C4-2B (cell line): ENCODE measurements at regions not wholly inside any gene's neighbourhood (a gene's known extent, or its start where the extent isn't known, plus 50 kb on each side); places are given as distances from the start of the nearest gene placed in this dataset.

Source experiments
- ZFX ChIP-seq: fragments of 450-650 bp; IDR thresholded peaks from 2 replicates; pipeline ENCODE4 v1.6.1; 2017
- TF ChIP-seq, protein P1 (sequence below): fragments of 450-650 bp; conservative IDR thresholded peaks from 2 replicates; pipeline ENCODE4 v1.5.1; 2017; ENCODE audit warnings: mild to moderate bottlenecking

DNA sequence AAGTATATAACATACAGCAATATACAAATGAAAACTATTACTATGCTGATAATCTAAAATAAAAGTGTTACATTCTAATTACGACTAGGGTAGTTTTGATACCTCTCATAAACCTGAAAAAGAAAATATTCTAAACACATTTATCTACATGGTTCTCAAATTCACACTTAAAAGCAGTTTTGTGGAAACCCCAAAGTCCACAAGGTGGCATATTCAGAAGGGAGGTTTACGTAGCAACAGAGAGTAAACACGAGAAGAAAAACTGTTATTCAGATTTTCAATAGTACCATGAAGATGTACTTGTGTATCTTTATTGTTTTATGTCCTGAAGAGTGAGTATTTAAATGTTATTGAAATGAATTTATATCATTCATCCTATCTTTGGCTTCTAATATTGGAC is 275.9 kb upstream of the KLHL1 start:
- TF ChIP-seq, protein P1, sequence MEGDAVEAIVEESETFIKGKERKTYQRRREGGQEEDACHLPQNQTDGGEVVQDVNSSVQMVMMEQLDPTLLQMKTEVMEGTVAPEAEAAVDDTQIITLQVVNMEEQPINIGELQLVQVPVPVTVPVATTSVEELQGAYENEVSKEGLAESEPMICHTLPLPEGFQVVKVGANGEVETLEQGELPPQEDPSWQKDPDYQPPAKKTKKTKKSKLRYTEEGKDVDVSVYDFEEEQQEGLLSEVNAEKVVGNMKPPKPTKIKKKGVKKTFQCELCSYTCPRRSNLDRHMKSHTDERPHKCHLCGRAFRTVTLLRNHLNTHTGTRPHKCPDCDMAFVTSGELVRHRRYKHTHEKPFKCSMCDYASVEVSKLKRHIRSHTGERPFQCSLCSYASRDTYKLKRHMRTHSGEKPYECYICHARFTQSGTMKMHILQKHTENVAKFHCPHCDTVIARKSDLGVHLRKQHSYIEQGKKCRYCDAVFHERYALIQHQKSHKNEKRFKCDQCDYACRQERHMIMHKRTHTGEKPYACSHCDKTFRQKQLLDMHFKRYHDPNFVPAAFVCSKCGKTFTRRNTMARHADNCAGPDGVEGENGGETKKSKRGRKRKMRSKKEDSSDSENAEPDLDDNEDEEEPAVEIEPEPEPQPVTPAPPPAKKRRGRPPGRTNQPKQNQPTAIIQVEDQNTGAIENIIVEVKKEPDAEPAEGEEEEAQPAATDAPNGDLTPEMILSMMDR: no peak
- no peak for TF ChIP-seq ZFX
